ENCODE measurements at regions not wholly inside any gene's neighbourhood (a gene's known extent, or its start where the extent isn't known, plus 50 kb on each side); places are given as distances from the start of the nearest gene placed in this dataset.

GRCh38 chr3:18044971-18045880 is 302.8 kb upstream of the TBC1D5 start:
- no peak for DNase-seq (ENCODE audit: low spot score)

GRCh38 chr3:18044191-18044590 is 301.8 kb upstream of the TBC1D5 start:
- DNase-seq (ENCODE audit: low spot score), result no peak

GRCh38 chr3:18036450-18036815 is 294.0 kb upstream of the TBC1D5 start:
- DNase-seq (ENCODE audit: low spot score), result no peak

- DNase-seq (ENCODE audit: low spot score), result no peak
Observed at GRCh38 chr3:18035641-18036449, 293.4 kb upstream of the TBC1D5 start.

GRCh38 chr3:18033581-18034108 is 291.2 kb upstream of the TBC1D5 start:
- DNase-seq (ENCODE audit: low spot score), result no peak

- no peak for DNase-seq (ENCODE audit: low spot score)
Observed at GRCh38 chr3:18030371-18030870, 288.0 kb upstream of the TBC1D5 start.

GRCh38 chr3:18027161-18027939 is 284.9 kb upstream of the TBC1D5 start:
- no peak for DNase-seq (ENCODE audit: low spot score)

- no peak for DNase-seq (ENCODE audit: low spot score)
Observed at GRCh38 chr3:18024715-18025114, 282.3 kb upstream of the TBC1D5 start.

GRCh38 chr3:18019161-18019495 is 276.7 kb upstream of the TBC1D5 start:
- no peak for DNase-seq (ENCODE audit: low spot score)

GRCh38 chr3:18018491-18019160 is 276.2 kb upstream of the TBC1D5 start:
- DNase-seq (ENCODE audit: low spot score), result no peak

- DNase-seq (ENCODE audit: low spot score), result no peak
Observed at GRCh38 chr3:18016366-18016765, 273.9 kb upstream of the TBC1D5 start.

- DNase-seq (ENCODE audit: low spot score), result no peak
Observed at GRCh38 chr3:18012933-18013332, 270.5 kb upstream of the TBC1D5 start.

GRCh38 chr3:18012436-18012835 is 270.0 kb upstream of the TBC1D5 start:
- DNase-seq (ENCODE audit: low spot score), result no peak

- no peak for DNase-seq (ENCODE audit: low spot score)
Observed at GRCh38 chr3:18011387-18011786, 269.0 kb upstream of the TBC1D5 start.

GRCh38 chr3:18010001-18010400 is 267.6 kb upstream of the TBC1D5 start:
- DNase-seq (ENCODE audit: low spot score), result no peak

GRCh38 chr3:18008706-18009368 is 266.4 kb upstream of the TBC1D5 start:
- DNase-seq (ENCODE audit: low spot score), result no peak

GRCh38 chr3:18007980-18008379 is 265.5 kb upstream of the TBC1D5 start:
- DNase-seq (ENCODE audit: low spot score), result no peak

GRCh38 chr3:17995769-17996168 is 253.3 kb upstream of the TBC1D5 start:
- no peak for DNase-seq (ENCODE audit: low spot score)

GRCh38 chr3:17994167-17994566 is 251.7 kb upstream of the TBC1D5 start:
- no peak for DNase-seq (ENCODE audit: low spot score)

- DNase-seq (ENCODE audit: low spot score), result no peak
Observed at GRCh38 chr3:17990390-17990789, 248.0 kb upstream of the TBC1D5 start.

GRCh38 chr3:17986348-17986816 is 244.0 kb upstream of the TBC1D5 start:
- no peak for DNase-seq (ENCODE audit: low spot score)

All from AG08396 (cell line).